PC-9 (cell line): ENCODE measurements at regions not wholly inside any gene's neighbourhood (a gene's known extent, or its start where the extent isn't known, plus 50 kb on each side); places are given as distances from the start of the nearest gene placed in this dataset.

ENCODE experiments used
- BruUV-seq: library from RNA; stranded (reverse); fragments of 400-500 nt; replicated peaks from 2 replicates; lab custom pipeline; 2021; lab: Mats Ljungman, UMichigan
- CTCF ChIA-PET: fragments of 300-600 bp; sonication (Branson Sonifier 250); formaldehyde crosslinking; loops from one replicate; lab custom pipeline; 2022; ENCODE audit warnings: antibody characterized with exemption; lab: Charles Lee
- POLR2A ChIA-PET: fragments of 300-600 bp; sonication (Branson Sonifier 250); formaldehyde crosslinking; loops from one replicate; lab custom pipeline; 2022; ENCODE audit warnings: antibody characterized with exemption; ENCODE audit not compliant: unreplicated experiment; lab: Charles Lee
- DNase-seq, 2 experiments: peaks; one replicate each; pipeline versions ENCODE4 v3.0.0 to v3.0.0-alpha.2; 2015 to 2022; ENCODE audit warnings: mixed read lengths in 1 of 2
- H2AFZ ChIP-seq: fragments of 200-600 bp; sonication (generic); 2 replicates; pipeline ENCODE4 v1.8.1; 2017; ENCODE audit warnings: antibody characterized with exemption
- H3F3A ChIP-seq: fragments of 200-600 bp; sonication (generic); 2 replicates; pipeline ENCODE4 v1.8.1; 2017; ENCODE audit warnings: antibody characterized with exemption, mild to moderate bottlenecking, low read depth; ENCODE audit not compliant: insufficient read depth
- H3K27ac ChIP-seq: fragments of 200-600 bp; sonication (generic); 2 replicates; pipeline ENCODE4 v1.6.1; 2016; ENCODE audit warnings: mixed run types
- H3K27me3 ChIP-seq: fragments of 200-600 bp; sonication (generic); 2 replicates; pipeline ENCODE4 v1.6.1; 2016; ENCODE audit warnings: low read depth, mixed run types; ENCODE audit not compliant: insufficient read depth
- H3K36me3 ChIP-seq: fragments of 200-600 bp; sonication (generic); 2 replicates; pipeline ENCODE4 v1.6.1; 2016; ENCODE audit warnings: low read depth, mixed run types
- H3K4me1 ChIP-seq: fragments of 200-600 bp; sonication (generic); replicated peaks from 2 replicates; pipeline ENCODE4 v1.6.1; 2016; ENCODE audit warnings: mixed run types; ENCODE audit not compliant: insufficient read depth
- H3K4me2 ChIP-seq: fragments of 200-600 bp; sonication (generic); 2 replicates; pipeline ENCODE4 v1.6.1; 2017; ENCODE audit warnings: mixed run types
- H3K4me3 ChIP-seq: fragments of 200-600 bp; sonication (generic); 2 replicates; pipeline ENCODE4 v1.6.1; 2016; ENCODE audit warnings: mixed run types
- H3K79me2 ChIP-seq: fragments of 200-600 bp; sonication (generic); 2 replicates; pipeline ENCODE4 v1.6.1; 2017; ENCODE audit warnings: low read depth, mixed run types
- H3K9me2 ChIP-seq: fragments of 200-600 bp; sonication (generic); 2 replicates; pipeline ENCODE4 v1.8.1; 2017; ENCODE audit warnings: mild to moderate bottlenecking; ENCODE audit not compliant: insufficient read depth
- H3K9me3 ChIP-seq: fragments of 200-600 bp; sonication (generic); 2 replicates; pipeline ENCODE4 v1.8.1; 2016; ENCODE audit warnings: low read depth; ENCODE audit not compliant: insufficient read depth
- H4K20me1 ChIP-seq: fragments of 200-600 bp; sonication (generic); 2 replicates; pipeline ENCODE4 v1.8.1; 2017; ENCODE audit not compliant: insufficient read depth
- EZH2 ChIP-seq: fragments of 200-600 bp; sonication (generic); IDR thresholded peaks from 2 replicates; pipeline ENCODE4 v1.8.0; 2017; ENCODE audit warnings: antibody characterized with exemption, low read depth
- intact Hi-C: fragments of 100-400 bp; cut with micrococcal nuclease; formaldehyde crosslinking; loops from one replicate; pipeline ENCODE4 v1.10.0; 2022; ENCODE audit not compliant: unreplicated experiment
- TF ChIP-seq, protein P1 (sequence below): fragments of 200-600 bp; sonication (generic); conservative IDR thresholded peaks from 2 replicates; pipeline ENCODE4 v1.6.1; 2017; ENCODE audit warnings: mixed run types, antibody characterized with exemption, mild to moderate bottlenecking, moderate library complexity

- no peak overlapping the region for H3K4me3 ChIP-seq
- no peaks in the 10 kb centered on the region for H3K9me3 ChIP-seq
- H3F3A ChIP-seq: no peaks in the 10 kb centered on the region
- ChIA-PET POLR2A (no interaction called here), CTCF (no interaction called here)
- H3K4me2 ChIP-seq: no peak overlapping the region
- TF ChIP-seq, protein P1, sequence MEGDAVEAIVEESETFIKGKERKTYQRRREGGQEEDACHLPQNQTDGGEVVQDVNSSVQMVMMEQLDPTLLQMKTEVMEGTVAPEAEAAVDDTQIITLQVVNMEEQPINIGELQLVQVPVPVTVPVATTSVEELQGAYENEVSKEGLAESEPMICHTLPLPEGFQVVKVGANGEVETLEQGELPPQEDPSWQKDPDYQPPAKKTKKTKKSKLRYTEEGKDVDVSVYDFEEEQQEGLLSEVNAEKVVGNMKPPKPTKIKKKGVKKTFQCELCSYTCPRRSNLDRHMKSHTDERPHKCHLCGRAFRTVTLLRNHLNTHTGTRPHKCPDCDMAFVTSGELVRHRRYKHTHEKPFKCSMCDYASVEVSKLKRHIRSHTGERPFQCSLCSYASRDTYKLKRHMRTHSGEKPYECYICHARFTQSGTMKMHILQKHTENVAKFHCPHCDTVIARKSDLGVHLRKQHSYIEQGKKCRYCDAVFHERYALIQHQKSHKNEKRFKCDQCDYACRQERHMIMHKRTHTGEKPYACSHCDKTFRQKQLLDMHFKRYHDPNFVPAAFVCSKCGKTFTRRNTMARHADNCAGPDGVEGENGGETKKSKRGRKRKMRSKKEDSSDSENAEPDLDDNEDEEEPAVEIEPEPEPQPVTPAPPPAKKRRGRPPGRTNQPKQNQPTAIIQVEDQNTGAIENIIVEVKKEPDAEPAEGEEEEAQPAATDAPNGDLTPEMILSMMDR: no peak
- no peak for TF ChIP-seq EZH2
- intact Hi-C loops: no loop called here
- H3K79me2 ChIP-seq: no peaks in the 10 kb centered on the region
- no peak overlapping the region for H3K27ac ChIP-seq
- BruUV-seq: no TSS peak
- H3K9me2 ChIP-seq: no peaks in the 10 kb centered on the region
- H2AFZ ChIP-seq: no peak overlapping the region
- no peaks in the 10 kb centered on the region for H3K36me3 ChIP-seq
- H4K20me1 ChIP-seq: no peaks in the 10 kb centered on the region
- H3K4me1 ChIP-seq: no peaks in the 10 kb centered on the region
- peaks cover 4% of the 10 kb centered on the region; the same call in 1 of the 2 replicates for H3K27me3 ChIP-seq
- no peak for DNase-seq
Measured at GRCh38 chr10:31614611-31615010, 295.6 kb downstream of the ZEB1 start.

DNA sequence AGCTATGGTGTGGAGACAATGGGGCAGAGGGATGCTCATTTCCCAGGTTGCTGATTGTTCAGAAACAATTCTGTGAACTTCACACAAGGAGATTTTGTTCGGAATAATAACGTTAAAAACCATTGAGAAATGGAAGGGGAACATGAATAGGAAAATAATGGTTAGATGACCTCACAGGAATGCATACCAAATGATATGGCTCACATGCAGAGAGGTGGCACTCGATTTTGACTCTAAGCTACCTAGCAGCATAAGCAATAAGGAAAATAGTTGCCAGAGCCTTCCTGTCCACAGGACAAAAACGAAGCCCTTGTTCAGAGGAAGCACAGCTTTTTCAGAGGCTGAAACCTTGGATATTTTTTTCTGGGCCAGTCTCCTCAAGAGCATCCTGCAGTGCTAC, 293.1 kb downstream of the ZEB1 start:
- Histone ChIP-seq H3K27ac (no peak overlapping the region), H3K4me1 (no peaks in the 10 kb centered on the region), H3K79me2 (no peaks in the 10 kb centered on the region), H3K9me3 (no peaks in the 10 kb centered on the region), H3F3A (no peaks in the 10 kb centered on the region), H3K27me3 (peaks cover 4% of the 10 kb centered on the region; the same call in 1 of the 2 replicates), H3K36me3 (no peaks in the 10 kb centered on the region), H3K9me2 (no peaks in the 10 kb centered on the region), H3K4me2 (no peak overlapping the region), H3K4me3 (no peak overlapping the region), H2AFZ (no peak overlapping the region), H4K20me1 (no peaks in the 10 kb centered on the region)
- POLR2A ChIA-PET: no interaction called here
- intact Hi-C loops: no loop called here
- no TSS peak for BruUV-seq
- TF ChIP-seq EZH2: no peak
- TF ChIP-seq, protein P1: no peak
- DNase-seq: no peak
- CTCF ChIA-PET: no interaction called here

- BruUV-seq: no TSS peak
- Histone ChIP-seq H3K4me3 (no peak overlapping the region), H4K20me1 (no peaks in the 10 kb centered on the region), H3F3A (no peaks in the 10 kb centered on the region), H3K9me3 (no peaks in the 10 kb centered on the region), H3K4me1 (no peaks in the 10 kb centered on the region), H2AFZ (no peak overlapping the region), H3K9me2 (no peaks in the 10 kb centered on the region), H3K27me3 (peaks cover 4% of the 10 kb centered on the region; the same call in 1 of the 2 replicates), H3K79me2 (no peaks in the 10 kb centered on the region), H3K4me2 (no peak overlapping the region), H3K36me3 (no peaks in the 10 kb centered on the region), H3K27ac (no peak overlapping the region)
- ChIA-PET CTCF (no interaction called here), POLR2A (no interaction called here)
- DNase-seq: no peak
- TF ChIP-seq, protein P1: no peak
- no peak for TF ChIP-seq EZH2
- intact Hi-C loops: no loop called here
Measured at GRCh38 chr10:31611161-31611560, 292.1 kb downstream of the ZEB1 start.
